Body of pancreas (tissue), 4 donors: ENCODE measurements at regions not wholly inside any gene's neighbourhood (a gene's known extent, or its start where the extent isn't known, plus 50 kb on each side); places are given as distances from the start of the nearest gene placed in this dataset.

Experiments used
- POLR2A ChIP-seq, 3 donors: fragments of 450-650 bp; IDR thresholded peaks; one replicate each; pipeline ENCODE4 v1.6.1; 2016; ENCODE audit warnings: antibody characterized with exemption in 3 of 3, mild to moderate bottlenecking in 2 of 3
- TF ChIP-seq, protein P1 (sequence below), 7 experiments: fragments of 450-650 bp in 4 of 7; fragments of 200-600 bp in 3 of 7; sonication (generic) in 3 of 7; IDR thresholded peaks; one replicate each; pipeline ENCODE4 v1.5.1; 2016 to 2019; ENCODE audit warnings: antibody characterized with exemption in 7 of 7

DNA sequence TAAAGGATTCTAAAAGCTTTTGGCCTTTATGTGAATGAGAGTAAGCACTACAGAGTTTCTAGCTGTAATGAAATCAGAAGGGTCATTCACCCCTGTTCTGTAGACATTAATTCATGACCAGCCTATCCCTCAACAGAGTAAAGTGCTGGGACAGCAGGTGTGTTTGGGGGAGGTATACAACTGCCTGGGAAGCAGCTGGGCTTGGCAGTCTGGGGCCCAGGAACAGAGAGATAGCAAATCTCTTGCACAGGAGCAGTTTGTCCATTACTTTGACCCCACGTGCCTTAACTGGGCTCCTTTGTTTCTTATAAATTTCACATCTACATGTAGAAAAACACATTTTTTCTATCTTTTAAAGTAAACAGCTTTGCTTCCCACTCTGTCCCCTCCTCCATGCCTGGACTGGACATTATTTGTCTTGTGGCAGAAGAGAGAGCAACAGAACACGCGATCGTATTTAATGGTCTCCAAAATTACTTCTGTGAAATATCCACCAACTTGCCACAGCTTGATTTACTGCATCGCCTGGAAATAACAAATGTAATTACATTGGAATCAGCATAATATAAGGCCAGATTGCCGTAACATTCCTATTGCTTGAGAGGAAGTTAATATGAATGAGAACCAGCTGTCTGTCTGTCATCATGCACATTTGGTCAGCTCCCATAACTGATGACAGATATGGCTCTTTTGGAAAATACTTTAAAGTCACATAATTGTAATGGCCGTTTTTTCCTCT lies 263.8 kb downstream of the RBM43 start:
- TF ChIP-seq POLR2A (IDR thresholded peaks at IDR 0.05): no peak
- TF ChIP-seq, protein P1, sequence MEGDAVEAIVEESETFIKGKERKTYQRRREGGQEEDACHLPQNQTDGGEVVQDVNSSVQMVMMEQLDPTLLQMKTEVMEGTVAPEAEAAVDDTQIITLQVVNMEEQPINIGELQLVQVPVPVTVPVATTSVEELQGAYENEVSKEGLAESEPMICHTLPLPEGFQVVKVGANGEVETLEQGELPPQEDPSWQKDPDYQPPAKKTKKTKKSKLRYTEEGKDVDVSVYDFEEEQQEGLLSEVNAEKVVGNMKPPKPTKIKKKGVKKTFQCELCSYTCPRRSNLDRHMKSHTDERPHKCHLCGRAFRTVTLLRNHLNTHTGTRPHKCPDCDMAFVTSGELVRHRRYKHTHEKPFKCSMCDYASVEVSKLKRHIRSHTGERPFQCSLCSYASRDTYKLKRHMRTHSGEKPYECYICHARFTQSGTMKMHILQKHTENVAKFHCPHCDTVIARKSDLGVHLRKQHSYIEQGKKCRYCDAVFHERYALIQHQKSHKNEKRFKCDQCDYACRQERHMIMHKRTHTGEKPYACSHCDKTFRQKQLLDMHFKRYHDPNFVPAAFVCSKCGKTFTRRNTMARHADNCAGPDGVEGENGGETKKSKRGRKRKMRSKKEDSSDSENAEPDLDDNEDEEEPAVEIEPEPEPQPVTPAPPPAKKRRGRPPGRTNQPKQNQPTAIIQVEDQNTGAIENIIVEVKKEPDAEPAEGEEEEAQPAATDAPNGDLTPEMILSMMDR (IDR thresholded peaks at IDR 0.05): no peak
